ENCODE measurements at regions not wholly inside any gene's neighbourhood (a gene's known extent, or its start where the extent isn't known, plus 50 kb on each side); places are given as distances from the start of the nearest gene placed in this dataset.

DNA sequence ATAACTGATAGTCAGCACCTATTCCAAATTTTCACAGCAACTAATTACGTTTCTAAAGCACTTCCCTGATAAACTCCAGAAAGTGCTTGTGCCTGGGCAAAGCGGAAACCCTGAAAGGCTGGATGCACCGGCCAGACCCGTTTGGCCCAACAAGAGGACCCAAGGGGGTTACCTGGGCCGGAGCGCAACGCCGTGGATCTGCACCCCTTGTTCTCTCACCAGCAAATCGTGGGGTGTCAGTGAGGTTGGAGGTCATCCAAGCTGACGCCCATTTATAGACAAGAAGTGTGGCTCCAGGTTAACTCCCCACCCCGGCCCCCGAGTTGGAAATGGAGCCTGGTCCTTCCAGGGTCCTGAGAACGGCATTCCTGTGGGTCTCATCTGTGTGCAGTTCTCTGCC, 167.0 kb upstream of the HDAC4 start:
- no peak overlapping the region for H3K4me3 ChIP-seq
- H3K27me3 ChIP-seq = no peaks in the 10 kb centered on the region
- no peaks in the 10 kb centered on the region for H3K9me3 ChIP-seq
- no peaks in the 10 kb centered on the region for H3K36me3 ChIP-seq
- TF ChIP-seq, protein P1, sequence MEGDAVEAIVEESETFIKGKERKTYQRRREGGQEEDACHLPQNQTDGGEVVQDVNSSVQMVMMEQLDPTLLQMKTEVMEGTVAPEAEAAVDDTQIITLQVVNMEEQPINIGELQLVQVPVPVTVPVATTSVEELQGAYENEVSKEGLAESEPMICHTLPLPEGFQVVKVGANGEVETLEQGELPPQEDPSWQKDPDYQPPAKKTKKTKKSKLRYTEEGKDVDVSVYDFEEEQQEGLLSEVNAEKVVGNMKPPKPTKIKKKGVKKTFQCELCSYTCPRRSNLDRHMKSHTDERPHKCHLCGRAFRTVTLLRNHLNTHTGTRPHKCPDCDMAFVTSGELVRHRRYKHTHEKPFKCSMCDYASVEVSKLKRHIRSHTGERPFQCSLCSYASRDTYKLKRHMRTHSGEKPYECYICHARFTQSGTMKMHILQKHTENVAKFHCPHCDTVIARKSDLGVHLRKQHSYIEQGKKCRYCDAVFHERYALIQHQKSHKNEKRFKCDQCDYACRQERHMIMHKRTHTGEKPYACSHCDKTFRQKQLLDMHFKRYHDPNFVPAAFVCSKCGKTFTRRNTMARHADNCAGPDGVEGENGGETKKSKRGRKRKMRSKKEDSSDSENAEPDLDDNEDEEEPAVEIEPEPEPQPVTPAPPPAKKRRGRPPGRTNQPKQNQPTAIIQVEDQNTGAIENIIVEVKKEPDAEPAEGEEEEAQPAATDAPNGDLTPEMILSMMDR (IDR thresholded peaks at IDR 0.05) = no peak
- no peak for TF ChIP-seq POLR2A (IDR thresholded peaks at IDR 0.05)
- H3K4me1 ChIP-seq = no peaks in the 10 kb centered on the region
- H3K27ac ChIP-seq = no peak overlapping the region
- DNase-seq = peak in 1 of 3 donors; percentile 21

DNA sequence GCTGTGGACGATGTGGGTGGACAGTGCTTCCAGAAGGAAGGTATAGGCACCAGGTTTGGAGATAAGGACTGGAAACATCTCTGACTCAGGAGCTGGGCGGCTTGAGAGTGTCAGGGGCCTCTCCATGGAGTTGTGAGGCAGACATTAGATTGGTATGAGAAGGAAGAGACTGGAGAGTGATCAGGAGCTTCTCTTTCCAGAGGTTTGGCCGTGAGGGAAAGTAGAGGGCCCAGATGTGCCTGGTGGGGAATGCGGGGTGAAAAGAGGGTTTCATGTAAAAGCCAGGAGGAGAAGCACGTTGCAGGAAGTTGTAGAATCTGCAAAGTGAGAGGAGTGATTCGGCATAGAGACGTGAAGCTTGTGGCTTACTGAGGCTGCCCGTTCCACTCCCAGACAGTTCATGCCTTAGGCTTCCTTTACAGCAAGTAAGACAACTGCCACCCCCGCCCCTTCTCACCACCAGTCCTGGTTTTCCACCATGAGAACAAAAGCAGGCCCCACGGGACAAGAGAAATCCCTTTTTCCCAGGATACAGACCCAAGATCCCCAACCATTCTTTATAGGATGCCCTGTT, 166.3 kb upstream of the HDAC4 start:
- Histone ChIP-seq H3K4me3 (no peak overlapping the region), H3K4me1 (no peaks in the 10 kb centered on the region), H3K27me3 (no peaks in the 10 kb centered on the region), H3K9me3 (no peaks in the 10 kb centered on the region), H3K27ac (no peak overlapping the region), H3K36me3 (no peaks in the 10 kb centered on the region)
- DNase-seq = peak in 1 of 3 donors; percentile 15
- no peak for TF ChIP-seq POLR2A (IDR thresholded peaks at IDR 0.05)
- TF ChIP-seq, protein P1 (IDR thresholded peaks at IDR 0.05) = no peak

DNA sequence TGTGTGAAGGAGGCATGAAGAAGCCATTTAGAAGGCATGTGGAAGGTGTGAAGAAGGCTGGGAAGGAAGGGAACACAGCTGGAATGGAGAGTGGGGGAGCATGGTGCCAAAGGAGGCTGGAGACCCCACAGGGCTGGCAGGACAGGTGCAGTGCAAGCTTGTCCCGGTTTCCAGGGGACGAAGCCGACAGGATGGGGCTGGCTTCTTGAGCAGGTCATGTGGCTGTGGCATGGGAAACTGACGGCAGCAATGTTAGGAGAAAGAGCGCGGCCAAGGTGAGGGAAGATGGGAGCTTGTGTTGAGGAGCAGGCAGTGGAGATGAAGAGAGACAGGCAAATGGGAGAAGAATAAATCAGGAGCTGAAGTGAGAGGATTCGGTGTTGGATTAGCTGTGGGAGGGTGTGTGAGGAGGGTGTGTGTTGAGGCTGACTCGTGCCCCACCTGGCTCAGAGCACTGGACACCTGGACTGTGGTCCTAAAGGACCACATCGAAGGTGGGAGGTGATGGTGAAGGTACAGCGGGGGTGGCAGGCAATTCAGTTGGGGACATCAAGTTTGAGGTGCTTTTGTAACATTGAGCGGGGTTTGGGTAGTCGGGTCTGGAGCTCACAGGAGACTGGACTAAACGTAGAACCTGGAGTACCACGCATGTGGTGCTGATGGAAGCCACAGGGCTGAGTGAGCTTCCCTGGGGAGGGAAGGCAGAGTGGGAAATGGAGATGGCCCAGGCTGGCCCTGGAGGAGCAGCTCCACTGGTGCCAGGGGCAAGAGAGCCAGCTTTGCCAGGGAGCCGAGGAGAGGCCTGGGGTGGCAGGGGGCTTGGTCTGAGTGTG, 165.6 kb upstream of the HDAC4 start:
- TF ChIP-seq, protein P1 (IDR thresholded peaks at IDR 0.05) = no peak
- Histone ChIP-seq H3K27me3 (no peaks in the 10 kb centered on the region), H3K4me3 (no peak overlapping the region), H3K36me3 (no peaks in the 10 kb centered on the region), H3K9me3 (no peaks in the 10 kb centered on the region), H3K4me1 (no peaks in the 10 kb centered on the region), H3K27ac (no peak overlapping the region)
- peak in 2 of 3 donors; percentile 3 to 44 for DNase-seq

DNA sequence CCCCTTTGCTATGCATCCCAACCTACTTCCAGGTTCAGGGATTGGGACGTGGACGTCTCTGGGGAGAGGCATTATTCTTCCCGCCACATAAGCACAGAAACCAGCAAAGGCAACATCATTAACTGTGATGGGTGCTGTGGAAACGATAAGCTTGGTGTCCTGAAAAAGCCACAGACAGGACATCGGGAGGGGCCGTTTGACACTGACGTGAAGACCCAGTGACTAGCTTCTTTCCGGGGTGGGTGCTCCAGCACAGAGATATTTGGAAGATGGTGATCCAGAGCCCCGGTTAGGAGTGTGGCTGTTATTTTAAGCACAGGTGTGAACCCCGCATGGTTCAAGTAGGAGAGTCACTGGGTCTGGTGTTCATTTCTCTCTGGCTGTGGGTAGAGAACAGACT, 163.8 kb upstream of the HDAC4 start:
- no peaks in the 10 kb centered on the region for H3K4me1 ChIP-seq
- no peaks in the 10 kb centered on the region for H3K36me3 ChIP-seq
- no peak overlapping the region for H3K4me3 ChIP-seq
- no peak for TF ChIP-seq POLR2A (IDR thresholded peaks at IDR 0.05)
- TF ChIP-seq, protein P1 (IDR thresholded peaks at IDR 0.05) = no peak
- H3K27me3 ChIP-seq = no peaks in the 10 kb centered on the region
- no peak overlapping the region for H3K27ac ChIP-seq
- H3K9me3 ChIP-seq = no peaks in the 10 kb centered on the region
- DNase-seq = peak in 2 of 3 donors; percentile 8 to 9

DNA sequence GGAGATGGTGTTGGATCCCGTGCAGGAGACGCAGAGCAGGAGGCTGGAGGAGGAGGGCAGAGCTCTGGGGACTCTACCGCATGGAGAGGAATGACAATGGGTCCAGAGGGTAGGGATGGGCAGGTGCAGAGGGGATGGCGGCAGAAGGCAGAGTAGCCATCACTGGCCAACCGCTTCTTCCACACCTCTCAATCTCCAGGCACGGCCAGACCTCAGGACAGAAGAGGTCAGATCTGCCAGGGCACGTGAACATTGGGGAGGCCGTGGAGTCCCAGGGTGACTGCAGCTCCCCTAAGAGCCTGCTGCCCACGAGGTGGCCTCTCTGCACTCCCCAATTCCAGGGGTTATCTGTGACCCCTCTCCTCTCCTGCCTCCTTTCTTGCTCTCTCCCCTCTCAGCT, 162.7 kb upstream of the HDAC4 start:
- Histone ChIP-seq H3K4me1 (no peaks in the 10 kb centered on the region), H3K27ac (no peak overlapping the region), H3K27me3 (no peaks in the 10 kb centered on the region), H3K36me3 (no peaks in the 10 kb centered on the region), H3K9me3 (no peaks in the 10 kb centered on the region), H3K4me3 (no peak overlapping the region)
- TF ChIP-seq POLR2A (IDR thresholded peaks at IDR 0.05) = no peak
- TF ChIP-seq, protein P1 (IDR thresholded peaks at IDR 0.05) = no peak
- peak in 1 of 3 donors; percentile 32 for DNase-seq
